Vagina (tissue), 2 donors: ENCODE measurements at regions not wholly inside any gene's neighbourhood (a gene's known extent, or its start where the extent isn't known, plus 50 kb on each side); places are given as distances from the start of the nearest gene placed in this dataset.

Experiments
- CTCF ChIP-seq, 3 experiments: fragments of 450-650 bp in 2 of 3; fragments of 200-600 bp in 1 of 3; sonication (generic) in 1 of 3; IDR thresholded peaks; one replicate each; pipeline ENCODE4 v1.5.1; 2017 to 2019; ENCODE audit warnings: antibody characterized with exemption in 3 of 3, mild to moderate bottlenecking in 2 of 3, moderate library complexity in 2 of 3
- POLR2A ChIP-seq, 2 donors: fragments of 450-650 bp; IDR thresholded peaks; one replicate each; pipeline ENCODE4 v1.6.1; 2017; ENCODE audit warnings: antibody characterized with exemption in 2 of 2, mild to moderate bottlenecking in 2 of 2, moderate library complexity in 2 of 2

GRCh38 chr15:95845862-95846515 lies 484.5 kb upstream of the NR2F2 start:
- TF ChIP-seq CTCF (IDR thresholded peaks at IDR 0.05): no peak
- no peak for TF ChIP-seq POLR2A (IDR thresholded peaks at IDR 0.05)
